B cell (primary cell): ENCODE measurements at regions not wholly inside any gene's neighbourhood (a gene's known extent, or its start where the extent isn't known, plus 50 kb on each side); places are given as distances from the start of the nearest gene placed in this dataset.

Experiments used
- CTCF ChIP-seq: fragments of 200-600 bp; IDR thresholded peaks from one replicate; pipeline ENCODE4 v1.8.0; 2022; ENCODE audit warnings: antibody characterized with exemption, mild to moderate bottlenecking
- EZH2 ChIP-seq: IDR thresholded peaks from 2 replicates; pipeline ENCODE4 v1.6.1; 2012; ENCODE audit warnings: borderline replicate concordance, low read depth, mild to moderate bottlenecking, moderate library complexity, low read length; ENCODE audit not compliant: insufficient read depth, poor library complexity, severe bottlenecking

- no peak for TF ChIP-seq CTCF
- no peak for TF ChIP-seq EZH2
Observed at GRCh38 chr14:39853441-39853840, 421.2 kb upstream of the FBXO33 start.
